Activated CD4-positive, alpha-beta memory T cell treated with anti-CD3 and anti-CD28 coated beads for 36 hours (primary cell): ENCODE measurements at regions not wholly inside any gene's neighbourhood (a gene's known extent, or its start where the extent isn't known, plus 50 kb on each side); places are given as distances from the start of the nearest gene placed in this dataset.

Source experiments
- CTCF ChIA-PET: fragments of 350-600 bp; sonication (Branson Sonifier 250); formaldehyde crosslinking; loops from one replicate; lab custom pipeline; 2021; ENCODE audit warnings: antibody characterized with exemption, inconsistent platforms; lab: Charles Lee
- POLR2A ChIA-PET: fragments of 350-600 bp; sonication (Branson Sonifier 250); formaldehyde crosslinking; loops from one replicate; lab custom pipeline; 2021; ENCODE audit warnings: antibody characterized with exemption; lab: Charles Lee
- DNase-seq: peaks from one replicate; pipeline ENCODE4 v3.0.0-alpha.2; 2020
- H3K27ac Mint-ChIP-seq: one replicate; pipeline ENCODE4 v1.8.0; 2021; ENCODE audit warnings: mixed read lengths
- H3K27me3 Mint-ChIP-seq: one replicate; pipeline ENCODE4 v1.8.0; 2021; ENCODE audit warnings: mixed read lengths
- H3K36me3 Mint-ChIP-seq: one replicate; pipeline ENCODE4 v1.8.0; 2021; ENCODE audit warnings: mixed read lengths
- H3K4me1 Mint-ChIP-seq: one replicate; pipeline ENCODE4 v1.8.0; 2021; ENCODE audit warnings: low read depth, mixed read lengths
- H3K4me3 Mint-ChIP-seq: one replicate; pipeline ENCODE4 v1.8.0; 2021; ENCODE audit warnings: mild to moderate bottlenecking, mixed read lengths
- H3K9me3 Mint-ChIP-seq: one replicate; pipeline ENCODE4 v1.8.0; 2021; ENCODE audit warnings: mixed read lengths
- intact Hi-C: fragments of 100-400 bp; cut with micrococcal nuclease; formaldehyde crosslinking; loops from one replicate; pipeline ENCODE4 v1.15.1; 2023

GRCh38 chr7:22962775-22963350, 51.1 kb downstream of the HYCC1 start:
- no peaks in the 10 kb centered on the region for H3K27me3 Mint-ChIP-seq
- ChIA-PET CTCF (no interaction called here), POLR2A (no interaction called here)
- no peak for DNase-seq
- H3K27ac Mint-ChIP-seq = no peak overlapping the region
- no peaks in the 10 kb centered on the region for H3K36me3 Mint-ChIP-seq
- H3K4me3 Mint-ChIP-seq = no peak overlapping the region
- no peaks in the 10 kb centered on the region for H3K9me3 Mint-ChIP-seq
- H3K4me1 Mint-ChIP-seq = no peaks in the 10 kb centered on the region
- intact Hi-C loops = loop anchor here (10.0 kb wide), 1 partner anchor 1278 kb away; no protein-coding TSS in a partner anchor

- POLR2A ChIA-PET = no interaction called here
- Mint-ChIP-seq H3K27ac (no peak overlapping the region), H3K27me3 (no peaks in the 10 kb centered on the region), H3K4me3 (no peak overlapping the region), H3K9me3 (no peaks in the 10 kb centered on the region), H3K36me3 (peaks cover 2% of the 10 kb centered on the region), H3K4me1 (no peaks in the 10 kb centered on the region)
- no peak for DNase-seq
- CTCF ChIA-PET = no interaction called here
- intact Hi-C loops = no loop called here
Observed at GRCh38 chr7:22958742-22959141, 55.2 kb downstream of the HYCC1 start.

GRCh38 chr7:22954251-22954650, 59.7 kb downstream of the HYCC1 start:
- Mint-ChIP-seq H3K4me3 (no peak overlapping the region), H3K9me3 (no peaks in the 10 kb centered on the region), H3K36me3 (peaks cover 2% of the 10 kb centered on the region), H3K4me1 (no peaks in the 10 kb centered on the region), H3K27me3 (no peaks in the 10 kb centered on the region), H3K27ac (no peak overlapping the region)
- POLR2A ChIA-PET = no interaction called here
- intact Hi-C loops = no loop called here
- CTCF ChIA-PET = interaction anchor here (1.0 kb wide), 1 partner anchor 101 kb away, joined by 3 read pairs; no protein-coding TSS in a partner anchor
- DNase-seq = no peak

- ChIA-PET POLR2A (interaction anchor here (0.6 kb wide), 1 partner anchor 387 kb away, joined by 4 read pairs; no protein-coding TSS in a partner anchor), CTCF (interaction anchor here (0.6 kb wide), 1 partner anchor 18 kb away, joined by 3 read pairs; no protein-coding TSS in a partner anchor)
- Mint-ChIP-seq H3K36me3 (peaks cover 2% of the 10 kb centered on the region), H3K27ac (no peak overlapping the region), H3K4me3 (no peak overlapping the region), H3K4me1 (no peaks in the 10 kb centered on the region), H3K9me3 (no peaks in the 10 kb centered on the region), H3K27me3 (no peaks in the 10 kb centered on the region)
- no peak for DNase-seq
- intact Hi-C loops = no loop called here
Observed at GRCh38 chr7:22952306-22953015, 61.5 kb downstream of the HYCC1 start.

GRCh38 chr7:22949944-22950343, 64.0 kb downstream of the HYCC1 start:
- H3K4me3 Mint-ChIP-seq = no peak overlapping the region
- ChIA-PET CTCF (interaction anchor here (1.5 kb wide), 1 partner anchor 105 kb away, joined by 3 read pairs; no protein-coding TSS in a partner anchor), POLR2A (no interaction called here)
- no peaks in the 10 kb centered on the region for H3K27me3 Mint-ChIP-seq
- no peak for DNase-seq
- no peaks in the 10 kb centered on the region for H3K4me1 Mint-ChIP-seq
- peaks cover 3% of the 10 kb centered on the region for H3K36me3 Mint-ChIP-seq
- H3K9me3 Mint-ChIP-seq = no peaks in the 10 kb centered on the region
- intact Hi-C loops = no loop called here
- H3K27ac Mint-ChIP-seq = no peak overlapping the region

- intact Hi-C loops = no loop called here
- CTCF ChIA-PET = interaction anchor here (1.5 kb wide), 1 partner anchor 106 kb away, joined by 3 read pairs; no protein-coding TSS in a partner anchor
- no peak for DNase-seq
- peaks cover 4% of the 10 kb centered on the region for H3K36me3 Mint-ChIP-seq
- H3K27ac Mint-ChIP-seq = no peak overlapping the region
- no peaks in the 10 kb centered on the region for H3K9me3 Mint-ChIP-seq
- H3K4me1 Mint-ChIP-seq = no peaks in the 10 kb centered on the region
- H3K4me3 Mint-ChIP-seq = no peak overlapping the region
- H3K27me3 Mint-ChIP-seq = no peaks in the 10 kb centered on the region
- POLR2A ChIA-PET = no interaction called here
Observed at GRCh38 chr7:22949221-22949620, 64.7 kb downstream of the HYCC1 start.

GRCh38 chr7:22948770-22949169, 65.2 kb downstream of the HYCC1 start:
- no peaks in the 10 kb centered on the region for H3K9me3 Mint-ChIP-seq
- CTCF ChIA-PET = no interaction called here
- no peak overlapping the region for H3K27ac Mint-ChIP-seq
- H3K36me3 Mint-ChIP-seq = peaks cover 4% of the 10 kb centered on the region
- intact Hi-C loops = no loop called here
- DNase-seq = no peak
- no peaks in the 10 kb centered on the region for H3K4me1 Mint-ChIP-seq
- POLR2A ChIA-PET = no interaction called here
- H3K4me3 Mint-ChIP-seq = no peak overlapping the region
- no peaks in the 10 kb centered on the region for H3K27me3 Mint-ChIP-seq

GRCh38 chr7:22945584-22945983, 68.3 kb downstream of the HYCC1 start:
- CTCF ChIA-PET = interaction anchor here (1.5 kb wide), 1 partner anchor 110 kb away, joined by 3 read pairs; no protein-coding TSS in a partner anchor
- POLR2A ChIA-PET = no interaction called here
- no peaks in the 10 kb centered on the region for H3K4me1 Mint-ChIP-seq

GRCh38 chr7:22944510-22944909, 69.4 kb downstream of the HYCC1 start:
- no peak overlapping the region for H3K4me3 Mint-ChIP-seq
- intact Hi-C loops = no loop called here
- POLR2A ChIA-PET = no interaction called here
- no peaks in the 10 kb centered on the region for H3K9me3 Mint-ChIP-seq
- H3K36me3 Mint-ChIP-seq = peaks cover 4% of the 10 kb centered on the region
- no peaks in the 10 kb centered on the region for H3K4me1 Mint-ChIP-seq
- no peak overlapping the region for H3K27ac Mint-ChIP-seq
- DNase-seq = no peak
- CTCF ChIA-PET = interaction anchor here (1.5 kb wide), 1 partner anchor 111 kb away, joined by 3 read pairs; no protein-coding TSS in a partner anchor
- no peaks in the 10 kb centered on the region for H3K27me3 Mint-ChIP-seq

More at GRCh38 chr7:22945584-22945983, 68.3 kb downstream of the HYCC1 start:
- Mint-ChIP-seq H3K27ac (no peak overlapping the region), H3K4me3 (no peak overlapping the region), H3K9me3 (no peaks in the 10 kb centered on the region), H3K36me3 (peaks cover 4% of the 10 kb centered on the region), H3K27me3 (no peaks in the 10 kb centered on the region)
- no peak for DNase-seq
- intact Hi-C loops = no loop called here

GRCh38 chr7:22944022-22944421, 69.9 kb downstream of the HYCC1 start:
- intact Hi-C loops = no loop called here
- DNase-seq = no peak
- H3K4me1 Mint-ChIP-seq = no peaks in the 10 kb centered on the region
- H3K4me3 Mint-ChIP-seq = no peak overlapping the region
- H3K27ac Mint-ChIP-seq = no peak overlapping the region
- CTCF ChIA-PET = no interaction called here
- peaks cover 4% of the 10 kb centered on the region for H3K36me3 Mint-ChIP-seq
- POLR2A ChIA-PET = no interaction called here
- no peaks in the 10 kb centered on the region for H3K9me3 Mint-ChIP-seq
- no peaks in the 10 kb centered on the region for H3K27me3 Mint-ChIP-seq

- Mint-ChIP-seq H3K4me3 (no peak overlapping the region), H3K9me3 (no peaks in the 10 kb centered on the region)
- POLR2A ChIA-PET = no interaction called here
Observed at GRCh38 chr7:22942191-22942590, 71.7 kb downstream of the HYCC1 start.

GRCh38 chr7:22939842-22940241, 74.1 kb downstream of the HYCC1 start:
- Mint-ChIP-seq H3K27me3 (no peaks in the 10 kb centered on the region), H3K36me3 (no peaks in the 10 kb centered on the region), H3K4me3 (no peak overlapping the region), H3K27ac (no peak overlapping the region), H3K4me1 (no peaks in the 10 kb centered on the region), H3K9me3 (no peaks in the 10 kb centered on the region)
- intact Hi-C loops = no loop called here
- ChIA-PET POLR2A (no interaction called here), CTCF (no interaction called here)
- no peak for DNase-seq

More at GRCh38 chr7:22942191-22942590, 71.7 kb downstream of the HYCC1 start:
- Mint-ChIP-seq H3K27me3 (no peaks in the 10 kb centered on the region), H3K36me3 (peaks cover 4% of the 10 kb centered on the region), H3K27ac (no peak overlapping the region), H3K4me1 (no peaks in the 10 kb centered on the region)
- CTCF ChIA-PET = no interaction called here
- intact Hi-C loops = no loop called here
- DNase-seq = no peak
